ENCODE measurements at regions not wholly inside any gene's neighbourhood (a gene's known extent, or its start where the extent isn't known, plus 50 kb on each side); places are given as distances from the start of the nearest gene placed in this dataset.
"Not testable (repeated sequence)": the region's sequence is repeated elsewhere in the genome, so short reads cannot be mapped to it uniquely, and the experiment has no call there.

GRCh38 chr21:25280061-25280460 lies 327.2 kb downstream of the MRPL39 start:
- in situ Hi-C loops (cut with HindIII; ENCODE audit: low sequenced_read_pairs): no loop called here

DNA sequence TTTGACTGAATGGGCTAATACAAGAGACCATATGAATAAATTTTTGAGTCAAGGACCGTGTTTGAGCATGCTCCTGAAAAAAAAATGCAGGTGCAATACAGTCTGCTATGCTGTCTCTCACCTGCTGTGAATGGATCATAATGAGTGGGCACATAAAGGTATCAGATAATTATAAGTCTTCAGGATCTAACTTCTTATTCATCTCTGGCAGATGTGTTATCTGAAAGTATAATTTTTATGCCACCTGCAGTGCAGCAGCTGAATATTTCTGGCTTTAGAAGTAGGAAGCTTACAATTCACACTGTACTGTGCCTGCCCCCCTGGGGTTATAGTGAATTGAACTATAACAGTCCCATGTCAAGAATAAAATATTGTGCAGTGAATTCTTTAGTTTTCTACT lies 333.3 kb downstream of the MRPL39 start:
- in situ Hi-C loops (cut with HindIII; ENCODE audit: low sequenced_read_pairs): no loop called here

DNA sequence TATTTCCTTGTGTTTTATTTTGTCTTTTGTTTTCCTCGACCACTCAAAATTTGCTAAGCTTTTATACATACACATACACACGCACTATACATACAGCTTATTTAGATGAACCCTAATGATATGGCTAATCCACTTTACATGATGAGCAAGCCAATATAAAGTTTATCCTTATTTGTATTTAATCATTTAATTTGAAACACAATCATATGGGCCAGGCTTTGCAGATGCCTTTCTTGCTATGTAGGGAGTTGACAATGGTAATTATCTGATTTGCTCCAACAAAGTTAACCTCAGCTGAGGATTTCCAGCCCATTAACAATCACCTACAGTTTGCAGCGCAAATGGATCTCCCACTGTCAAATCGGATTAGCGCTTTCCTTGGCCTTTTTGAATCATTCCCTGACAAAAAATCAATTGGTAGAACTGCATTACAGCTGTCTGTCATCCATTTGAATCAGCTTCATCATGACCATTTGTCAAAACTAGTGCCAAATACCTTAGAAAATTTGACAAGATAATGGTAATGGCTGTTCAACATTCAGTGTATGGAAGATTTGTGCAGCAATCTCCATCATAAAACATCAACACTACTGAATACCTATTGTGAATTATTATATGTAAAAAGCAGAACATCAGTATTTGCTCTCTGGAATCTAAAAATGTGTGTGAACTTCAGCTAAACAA lies 352.6 kb downstream of the MRPL39 start:
- in situ Hi-C loops (cut with HindIII; ENCODE audit: low sequenced_read_pairs): no loop called here

- in situ Hi-C loops (cut with HindIII; ENCODE audit: low sequenced_read_pairs): no loop called here
Measured at GRCh38 chr21:25246546-25246945, 360.7 kb downstream of the MRPL39 start.

DNA sequence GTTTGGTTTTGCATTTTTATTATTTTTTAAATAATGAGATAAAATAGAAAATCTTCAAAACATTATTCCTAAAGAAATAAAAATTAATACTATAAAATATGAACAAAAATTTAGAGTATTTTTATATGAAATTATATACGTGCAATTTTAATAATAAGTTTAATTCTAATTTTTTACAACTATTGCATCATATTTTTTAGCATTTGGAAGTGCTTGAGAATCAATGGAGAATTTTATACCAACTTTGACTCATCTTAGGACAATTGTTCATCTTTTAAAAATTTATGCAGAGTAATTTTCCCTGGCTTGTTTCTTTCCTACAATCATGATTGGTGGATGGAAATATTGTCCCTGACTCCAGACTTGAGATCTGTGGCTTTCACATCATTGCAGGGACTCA lies 362.5 kb downstream of the MRPL39 start:
- in situ Hi-C loops (cut with HindIII; ENCODE audit: low sequenced_read_pairs): no loop called here

GRCh38 chr21:25243808-25244207 lies 363.5 kb downstream of the MRPL39 start:
- in situ Hi-C loops (cut with HindIII; ENCODE audit: low sequenced_read_pairs): no loop called here

DNA sequence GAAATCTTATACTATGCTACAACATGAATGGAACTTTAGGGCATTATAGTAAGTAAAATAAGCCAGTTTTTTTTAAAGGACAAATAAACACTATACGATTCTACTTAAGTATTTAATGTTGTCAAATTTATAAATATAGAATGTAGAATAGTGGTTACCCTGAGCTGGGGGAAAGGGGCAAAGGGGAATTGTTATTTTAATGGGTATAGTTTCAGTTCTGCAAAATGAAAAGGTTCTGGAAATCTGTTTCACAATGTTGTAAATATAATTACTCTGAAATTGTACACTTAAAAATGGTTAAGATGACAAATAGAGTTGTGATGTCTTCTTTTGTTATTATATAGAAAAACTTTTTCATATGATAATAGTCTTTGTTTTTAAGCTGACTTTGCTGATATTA lies 366.3 kb downstream of the MRPL39 start:
- in situ Hi-C loops (cut with HindIII; ENCODE audit: low sequenced_read_pairs): no loop called here

DNA sequence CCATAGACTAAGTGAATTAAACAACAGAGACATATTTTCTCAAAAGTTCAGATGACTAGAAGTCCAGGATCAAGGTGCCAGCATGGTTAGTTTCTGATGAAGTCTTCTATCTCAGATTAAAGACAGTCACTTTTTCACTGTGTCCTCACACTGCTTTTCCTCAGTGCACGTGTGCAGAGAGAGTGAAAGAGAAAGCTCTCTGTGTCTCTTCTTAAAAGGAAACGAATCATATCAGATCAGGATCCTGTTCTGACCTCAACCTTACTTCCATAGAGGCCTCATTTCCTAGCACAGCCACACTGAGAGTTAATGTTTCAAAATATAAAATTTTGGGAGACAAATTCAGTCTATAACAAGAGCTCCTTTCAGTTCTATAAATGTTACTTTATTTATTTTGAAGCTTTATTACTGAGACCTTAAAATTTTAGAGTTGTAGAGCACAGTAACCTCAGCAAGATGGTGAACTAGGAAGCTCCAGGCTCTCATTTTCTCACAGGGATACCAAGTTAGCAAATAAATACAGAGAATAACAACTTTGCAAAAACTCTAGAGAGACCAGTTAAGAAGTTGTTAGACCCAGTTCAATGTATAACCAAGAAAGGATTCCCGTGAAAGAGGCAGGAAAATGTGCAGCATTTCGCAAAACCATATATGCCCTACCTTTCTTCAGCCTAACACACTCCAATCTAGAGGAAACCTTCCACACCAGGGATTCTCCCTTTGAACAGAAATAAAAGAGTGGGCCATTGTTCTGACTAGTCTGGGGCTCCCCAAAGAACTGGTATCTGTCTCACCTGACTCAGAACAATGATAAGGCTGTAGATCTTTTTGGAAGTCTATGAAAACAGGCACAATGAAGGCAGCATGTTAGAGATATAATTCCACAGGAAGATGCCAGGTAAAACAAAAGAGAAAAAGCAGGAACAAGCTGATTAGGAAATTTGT lies 372.2 kb downstream of the MRPL39 start:
- in situ Hi-C loops (cut with HindIII; ENCODE audit: low sequenced_read_pairs): no loop called here

DNA sequence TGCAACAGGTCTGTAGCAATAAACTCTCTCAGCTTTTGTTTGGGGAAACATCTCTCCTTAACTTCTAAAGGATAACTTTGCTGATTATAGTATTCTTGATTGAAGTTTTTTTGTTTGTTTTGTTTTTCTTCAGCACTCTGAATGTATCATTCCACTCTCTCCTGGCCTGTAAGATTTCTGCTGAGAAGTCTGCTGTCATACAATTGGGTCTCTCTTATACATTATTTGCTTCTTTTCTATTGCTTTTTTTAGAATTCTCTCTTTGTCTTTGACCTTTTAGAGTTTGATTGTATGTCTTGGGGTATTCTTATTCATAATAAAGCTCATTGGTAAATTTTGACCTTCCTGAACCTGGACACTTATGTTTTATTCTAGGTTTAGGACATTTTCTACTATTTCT lies 386.3 kb downstream of the MRPL39 start:
- in situ Hi-C loops (cut with HindIII; ENCODE audit: low sequenced_read_pairs): no loop called here

GRCh38 chr21:25220169-25220568 lies 387.1 kb downstream of the MRPL39 start:
- in situ Hi-C loops (cut with HindIII; ENCODE audit: low sequenced_read_pairs): no loop called here

GRCh38 chr21:25215698-25216384 lies 391.4 kb downstream of the MRPL39 start:
- in situ Hi-C loops (cut with HindIII; ENCODE audit: low sequenced_read_pairs): no loop called here

DNA sequence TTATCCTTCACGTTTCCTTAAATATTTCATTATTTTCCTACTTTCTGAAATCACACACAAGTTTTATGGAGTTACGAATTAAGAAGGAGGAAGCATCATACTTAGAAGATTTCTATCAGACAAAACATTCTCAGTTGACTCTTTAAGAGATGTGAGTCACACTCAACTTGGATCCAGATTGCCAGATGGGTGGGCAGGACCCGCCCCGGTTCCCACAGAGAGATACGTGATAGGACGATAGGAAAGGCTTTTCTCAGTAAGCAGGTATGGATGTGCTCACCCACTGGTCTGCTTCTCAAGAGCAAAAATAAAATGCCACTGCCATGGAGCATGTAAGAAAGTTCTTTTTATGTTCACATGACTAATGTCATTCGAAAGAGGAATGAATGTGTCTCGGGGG lies 392.6 kb downstream of the MRPL39 start:
- in situ Hi-C loops (cut with HindIII; ENCODE audit: low sequenced_read_pairs): no loop called here

- in situ Hi-C loops (cut with HindIII; ENCODE audit: low sequenced_read_pairs): no loop called here
Measured at GRCh38 chr21:25199944-25200343, 407.3 kb downstream of the MRPL39 start.

- in situ Hi-C loops (cut with HindIII; ENCODE audit: low sequenced_read_pairs): no loop called here
Measured at GRCh38 chr21:25191141-25191540, 416.1 kb downstream of the MRPL39 start.

- in situ Hi-C loops (cut with HindIII; ENCODE audit: low sequenced_read_pairs): no loop called here
Measured at GRCh38 chr21:25189497-25189896, 417.8 kb downstream of the MRPL39 start.

GRCh38 chr21:25188677-25189079 lies 418.6 kb downstream of the MRPL39 start:
- in situ Hi-C loops (cut with HindIII; ENCODE audit: low sequenced_read_pairs): no loop called here

- in situ Hi-C loops (cut with HindIII; ENCODE audit: low sequenced_read_pairs): no loop called here
Measured at GRCh38 chr21:25186273-25186672, 421.0 kb downstream of the MRPL39 start.

DNA sequence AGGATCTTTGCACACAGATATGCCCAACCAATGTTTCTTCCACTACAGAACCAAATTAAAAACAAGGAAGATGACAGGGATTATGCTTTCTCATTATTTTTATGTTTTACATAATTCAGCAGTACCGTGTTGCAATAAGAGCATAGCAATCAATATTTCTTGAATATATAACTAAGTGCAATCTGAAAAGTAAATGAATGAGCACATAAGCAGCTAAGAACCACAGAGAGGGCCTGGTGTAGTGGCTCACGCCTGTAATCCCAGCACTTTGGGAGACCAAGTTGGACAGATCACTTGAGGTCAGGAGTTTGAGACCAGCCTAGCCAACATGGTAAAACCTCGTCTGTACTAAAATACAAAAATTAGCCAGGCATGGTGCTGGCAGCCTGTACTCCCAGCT lies 423.7 kb downstream of the MRPL39 start:
- in situ Hi-C loops (cut with HindIII; ENCODE audit: low sequenced_read_pairs): no loop called here

- in situ Hi-C loops (cut with HindIII; ENCODE audit: low sequenced_read_pairs): not testable (repeated sequence)
Measured at GRCh38 chr21:25181690-25182089, 425.6 kb downstream of the MRPL39 start.

GRCh38 chr21:25179116-25179515 lies 428.2 kb downstream of the MRPL39 start:
- in situ Hi-C loops (cut with HindIII; ENCODE audit: low sequenced_read_pairs): no loop called here

GRCh38 chr21:25176637-25177412 lies 430.5 kb downstream of the MRPL39 start:
- in situ Hi-C loops (cut with HindIII; ENCODE audit: low sequenced_read_pairs): no loop called here

Data from endothelial cell of hepatic sinusoid (primary cell).